Astrocyte of the spinal cord (primary cell): ENCODE measurements at regions not wholly inside any gene's neighbourhood (a gene's known extent, or its start where the extent isn't known, plus 50 kb on each side); places are given as distances from the start of the nearest gene placed in this dataset.
A peak's percentile ranks its signal among the peaks of the same experiment; 100 is the strongest.

Experiments
- DNase-seq: peaks from one replicate; pipeline ENCODE4 v3.0.0; 2011; ENCODE audit warnings: low read depth, low spot score
- H3K4me3 ChIP-seq: 2 replicates; pipeline ENCODE4 v1.5.1; 2011; ENCODE audit warnings: low read depth, mild to moderate bottlenecking, low read length, moderate library complexity
- CTCF ChIP-seq: IDR thresholded peaks from 2 replicates; pipeline ENCODE4 v1.5.1; 2012; ENCODE audit warnings: low read depth, mild to moderate bottlenecking, low read length, inconsistent platforms
- in situ Hi-C: cut with HindIII; loops from 2 replicates; pipeline ENCODE4 v1.10.0; 2017; ENCODE audit warnings: low sequenced_read_pairs

- no peak overlapping the region for H3K4me3 ChIP-seq
- in situ Hi-C loops, result no loop called here
- TF ChIP-seq CTCF, result no peak
- DNase-seq, result no peak
Observed at GRCh38 chr9:19732441-19732951, 56.3 kb downstream of the SLC24A2 start.

GRCh38 chr9:19728101-19728500, 60.7 kb downstream of the SLC24A2 start:
- no peak overlapping the region for H3K4me3 ChIP-seq
- no peak for TF ChIP-seq CTCF
- in situ Hi-C loops, result no loop called here
- DNase-seq, result no peak

- no peak overlapping the region for H3K4me3 ChIP-seq
- DNase-seq, result no peak
- in situ Hi-C loops, result no loop called here
- TF ChIP-seq CTCF, result no peak
Observed at GRCh38 chr9:19725970-19726369, 62.9 kb downstream of the SLC24A2 start.

- H3K4me3 ChIP-seq, result no peak overlapping the region
- DNase-seq, result peak; percentile 39
- no peak for TF ChIP-seq CTCF
- in situ Hi-C loops, result no loop called here
Observed at GRCh38 chr9:19720377-19720776, 68.5 kb downstream of the SLC24A2 start.

- TF ChIP-seq CTCF, result no peak
Observed at GRCh38 chr9:19703702-19704101, 85.1 kb downstream of the SLC24A2 start.

GRCh38 chr9:19701991-19702390, 86.8 kb downstream of the SLC24A2 start:
- DNase-seq, result no peak
- no peak overlapping the region for H3K4me3 ChIP-seq
- in situ Hi-C loops, result no loop called here
- no peak for TF ChIP-seq CTCF

More at GRCh38 chr9:19703702-19704101, 85.1 kb downstream of the SLC24A2 start:
- no peak overlapping the region for H3K4me3 ChIP-seq
- no peak for DNase-seq
- in situ Hi-C loops, result no loop called here

- no peak for TF ChIP-seq CTCF
- in situ Hi-C loops, result no loop called here
Observed at GRCh38 chr9:19701274-19701673, 87.6 kb downstream of the SLC24A2 start.

More at GRCh38 chr9:19701274-19701673, 87.6 kb downstream of the SLC24A2 start:
- no peak for DNase-seq
- H3K4me3 ChIP-seq, result no peak overlapping the region
